ENCODE measurements at regions not wholly inside any gene's neighbourhood (a gene's known extent, or its start where the extent isn't known, plus 50 kb on each side); places are given as distances from the start of the nearest gene placed in this dataset.
"Not testable (repeated sequence)": the region's sequence is repeated elsewhere in the genome, so short reads cannot be mapped to it uniquely, and the experiment has no call there.

- DNase-seq (ENCODE audit: low spot score) = no peak
Measured at GRCh38 chr4:138438608-138439007, 196.5 kb upstream of the SLC7A11 start.

- DNase-seq (ENCODE audit: low spot score) = no peak
Measured at GRCh38 chr4:138437263-138437851, 195.2 kb upstream of the SLC7A11 start.

GRCh38 chr4:138435733-138436132 is 193.6 kb upstream of the SLC7A11 start:
- not testable (repeated sequence) for DNase-seq (ENCODE audit: low spot score)

GRCh38 chr4:138435046-138435445 is 192.9 kb upstream of the SLC7A11 start:
- DNase-seq (ENCODE audit: low spot score) = not testable (repeated sequence)

- DNase-seq (ENCODE audit: low spot score) = no peak
Measured at GRCh38 chr4:138428611-138429010, 186.5 kb upstream of the SLC7A11 start.

DNA sequence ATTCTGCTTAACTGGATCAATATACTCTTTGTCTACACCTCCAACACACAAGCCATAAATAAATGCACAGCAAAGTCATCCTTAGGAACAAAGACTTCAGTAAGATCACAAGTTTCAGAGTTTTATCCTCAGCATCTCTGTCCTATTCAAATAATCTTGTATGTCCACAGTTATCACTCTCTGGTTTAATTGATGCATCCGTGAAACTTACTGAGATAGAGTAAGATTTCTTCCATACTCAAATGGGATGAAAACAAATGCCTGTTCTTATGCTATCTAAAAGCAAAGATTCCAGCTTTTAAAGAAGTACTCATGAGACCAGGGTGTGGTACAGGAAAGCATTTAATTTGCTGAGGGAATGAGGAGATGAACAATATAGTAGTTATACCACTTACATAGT is 184.6 kb upstream of the SLC7A11 start:
- DNase-seq (ENCODE audit: low spot score) = no peak

GRCh38 chr4:138420471-138420870 is 178.3 kb upstream of the SLC7A11 start:
- no peak for DNase-seq (ENCODE audit: low spot score)

GRCh38 chr4:138414202-138414601 is 172.1 kb upstream of the SLC7A11 start:
- DNase-seq (ENCODE audit: low spot score) = no peak

DNA sequence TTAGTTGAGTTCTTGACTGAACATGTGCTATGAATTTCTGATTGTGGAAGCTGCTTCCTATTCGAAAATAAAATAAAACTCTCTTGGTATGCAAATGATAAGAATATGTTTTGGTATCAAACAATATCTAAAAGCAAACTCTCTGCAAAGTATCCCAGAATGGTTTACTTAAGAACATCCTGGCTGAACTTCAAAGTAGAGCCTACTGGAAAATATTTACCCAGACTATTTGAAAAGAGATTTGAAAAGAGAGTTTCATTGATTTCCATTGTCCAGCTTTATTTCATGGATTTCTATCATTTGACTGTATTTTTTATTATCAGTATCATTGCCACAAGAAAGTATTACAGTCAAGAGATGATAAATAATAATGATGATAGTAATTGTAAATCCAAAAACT is 171.1 kb upstream of the SLC7A11 start:
- DNase-seq (ENCODE audit: low spot score) = no peak

DNA sequence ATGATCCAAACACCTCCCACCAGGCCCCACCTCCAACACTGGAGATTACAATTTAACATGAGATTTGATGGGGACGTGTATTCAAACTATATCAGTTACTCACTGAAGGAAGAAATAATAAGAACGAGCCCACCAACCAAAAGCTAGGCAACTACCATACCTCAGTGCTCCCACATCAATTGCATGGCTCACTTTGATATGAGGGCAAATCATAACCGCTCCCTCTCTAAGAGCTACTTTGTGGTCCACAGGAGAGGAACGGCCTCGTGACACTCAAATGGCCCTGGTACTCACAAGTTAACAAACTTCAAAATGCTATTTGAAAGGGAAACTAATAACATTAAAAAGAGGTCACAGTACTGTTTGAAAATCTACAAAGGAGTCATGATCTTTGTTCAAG is 170.7 kb upstream of the SLC7A11 start:
- DNase-seq (ENCODE audit: low spot score) = no peak

DNA sequence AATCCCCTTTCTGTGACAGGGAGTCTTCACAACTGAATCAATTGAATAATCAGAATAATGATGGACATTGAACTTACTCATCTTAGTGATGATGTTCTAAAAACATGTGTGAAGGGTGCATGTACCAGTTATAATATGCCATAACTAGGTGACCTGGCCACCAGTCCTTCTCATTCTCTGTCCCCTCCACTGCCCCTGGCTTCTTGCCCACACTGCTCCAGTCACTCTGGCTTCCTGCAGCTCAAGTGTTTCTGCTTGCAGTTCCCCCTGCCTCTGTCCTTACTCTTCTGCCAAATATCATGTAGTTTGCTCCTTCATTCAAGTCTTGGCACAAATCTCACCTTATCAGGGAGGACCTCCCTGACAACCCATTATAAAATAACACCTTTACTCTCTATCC is 168.1 kb upstream of the SLC7A11 start:
- no peak for DNase-seq (ENCODE audit: low spot score)

- DNase-seq (ENCODE audit: low spot score) = no peak
Measured at GRCh38 chr4:138409670-138410069, 167.5 kb upstream of the SLC7A11 start.

DNA sequence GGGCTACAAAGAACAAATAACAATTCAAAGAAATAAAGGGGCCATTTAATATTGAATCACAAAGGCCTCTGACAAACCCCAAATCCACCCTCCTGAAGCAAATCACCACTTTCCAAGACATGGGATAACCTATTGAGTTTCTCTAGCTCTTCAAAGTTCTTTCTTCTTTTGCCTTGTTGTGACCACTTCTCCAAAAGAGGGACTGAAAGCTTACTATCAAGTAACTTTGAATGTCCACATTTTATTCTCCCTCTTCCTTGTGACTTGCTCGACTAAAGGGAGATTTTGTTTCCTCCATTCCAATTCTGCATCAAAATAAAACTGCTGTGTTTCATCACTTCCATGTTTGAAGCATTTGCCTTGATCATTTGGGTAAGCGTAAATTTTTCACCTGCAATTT is 166.6 kb upstream of the SLC7A11 start:
- DNase-seq (ENCODE audit: low spot score) = no peak

DNA sequence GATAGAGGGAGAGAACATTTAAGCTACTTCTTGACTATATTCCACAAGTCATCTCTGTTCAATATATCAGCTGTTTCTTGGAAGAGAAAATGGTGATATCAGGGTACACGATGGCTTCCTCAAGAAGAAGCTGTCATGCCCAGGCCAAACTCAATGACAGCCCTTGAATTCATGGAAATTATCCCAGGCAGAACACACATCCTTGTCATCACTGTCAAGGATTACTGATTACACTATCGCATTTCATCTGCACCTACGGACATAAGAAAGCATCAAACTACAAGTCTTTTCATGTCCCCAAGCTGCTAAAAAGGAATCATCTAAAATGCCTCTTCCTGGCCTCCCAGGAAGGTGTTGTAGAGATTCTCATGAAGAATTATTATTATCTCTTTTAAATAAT is 165.2 kb upstream of the SLC7A11 start:
- no peak for DNase-seq (ENCODE audit: low spot score)

GRCh38 chr4:138406876-138407275 is 164.7 kb upstream of the SLC7A11 start:
- DNase-seq (ENCODE audit: low spot score) = no peak

GRCh38 chr4:138405934-138406567 is 163.9 kb upstream of the SLC7A11 start:
- DNase-seq (ENCODE audit: low spot score) = no peak

DNA sequence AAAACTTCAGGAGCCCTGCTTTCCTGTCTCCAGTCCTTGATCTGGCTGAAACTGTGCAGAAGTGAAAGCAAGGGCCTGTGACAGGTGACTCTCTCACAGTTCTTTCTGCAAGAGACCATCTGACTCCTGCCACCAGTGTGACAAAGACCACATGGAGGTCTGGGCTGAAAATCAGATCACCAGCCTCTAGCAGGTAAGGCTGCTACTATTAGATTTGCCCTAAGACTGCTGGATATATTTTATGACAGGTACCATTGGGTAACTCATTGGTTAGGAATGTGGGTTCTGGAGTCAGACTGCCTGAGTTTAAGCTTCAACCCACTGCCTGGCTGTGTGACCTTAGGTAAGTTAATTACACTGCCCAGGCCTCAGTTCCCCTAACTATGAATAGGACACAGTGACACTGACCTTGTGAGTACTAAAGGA is 163.3 kb upstream of the SLC7A11 start:
- no peak for DNase-seq (ENCODE audit: low spot score)

DNA sequence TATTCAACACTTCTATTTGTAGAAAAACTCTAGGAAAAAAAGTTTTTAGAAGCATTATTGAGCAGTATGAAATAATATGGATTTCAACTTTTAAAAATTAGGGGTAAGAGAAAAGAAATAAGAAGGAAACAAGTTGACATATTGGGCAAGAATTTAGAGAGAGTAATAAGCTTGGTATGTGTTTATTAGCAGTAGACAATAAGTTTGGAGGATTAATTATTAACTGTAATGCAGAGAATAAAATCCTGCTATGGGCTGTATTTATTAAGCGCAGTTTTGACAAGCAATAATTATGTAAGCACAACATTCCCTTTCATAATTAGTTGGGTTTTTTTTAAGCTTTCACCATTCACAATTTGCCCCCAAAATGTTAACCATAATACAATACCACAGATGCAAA is 162.7 kb upstream of the SLC7A11 start:
- DNase-seq (ENCODE audit: low spot score) = no peak

DNA sequence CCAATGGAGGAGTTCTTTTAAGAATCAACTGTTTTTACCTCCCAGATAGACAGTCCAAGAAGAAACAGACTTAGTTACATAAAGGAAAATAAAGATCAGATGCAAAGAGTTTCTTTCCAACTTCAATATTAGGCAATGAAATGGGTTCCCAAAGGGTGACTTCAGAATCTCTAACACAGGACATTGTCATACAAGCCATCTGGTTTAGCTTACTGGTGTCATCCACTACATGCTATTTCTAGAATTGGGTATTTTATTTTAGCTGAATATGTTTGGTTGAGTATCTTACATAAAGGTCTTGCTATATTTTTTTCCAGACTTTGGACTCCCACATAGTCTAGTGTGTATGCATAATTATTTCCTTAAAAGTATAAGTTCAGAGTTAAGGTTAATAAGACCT is 162.1 kb upstream of the SLC7A11 start:
- no peak for DNase-seq (ENCODE audit: low spot score)

DNA sequence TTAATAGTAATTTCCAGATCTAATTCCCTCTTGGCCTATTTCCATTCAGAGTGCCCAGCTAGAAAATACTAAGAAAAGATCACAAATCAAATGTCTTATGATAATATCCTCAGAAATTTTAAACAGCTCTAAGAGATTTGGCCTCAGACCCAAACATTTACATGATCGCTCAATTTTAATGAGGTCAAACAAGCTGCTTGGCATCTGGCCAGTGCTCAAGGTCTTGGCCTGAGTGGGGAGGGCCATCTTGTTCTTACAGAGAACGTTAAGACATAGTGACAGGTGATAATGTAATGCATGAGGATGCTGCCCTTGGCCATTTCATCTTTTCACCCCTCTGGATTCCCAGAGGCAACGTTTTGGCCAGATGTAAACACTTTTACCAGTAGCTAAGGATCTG is 159.2 kb upstream of the SLC7A11 start:
- no peak for DNase-seq (ENCODE audit: low spot score)

DNA sequence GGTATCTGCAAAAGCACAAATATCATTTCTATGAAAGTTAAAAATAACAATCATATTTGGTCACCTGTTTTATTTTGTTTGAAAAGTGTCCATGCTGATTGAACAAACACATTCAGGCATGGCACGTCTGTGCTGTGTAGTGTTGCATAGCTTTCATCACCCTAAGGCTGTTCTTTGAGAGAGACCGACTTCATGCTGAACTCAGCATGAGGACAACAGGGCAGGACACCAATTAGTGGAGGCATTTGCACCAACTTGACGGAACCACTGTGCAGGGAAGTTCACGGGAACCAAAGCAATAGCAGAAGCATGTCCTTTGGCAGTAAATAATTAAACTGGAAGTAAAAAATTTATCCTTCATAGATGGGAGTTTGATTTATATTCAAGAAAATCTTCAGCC is 158.4 kb upstream of the SLC7A11 start:
- DNase-seq (ENCODE audit: low spot score) = no peak

DNA sequence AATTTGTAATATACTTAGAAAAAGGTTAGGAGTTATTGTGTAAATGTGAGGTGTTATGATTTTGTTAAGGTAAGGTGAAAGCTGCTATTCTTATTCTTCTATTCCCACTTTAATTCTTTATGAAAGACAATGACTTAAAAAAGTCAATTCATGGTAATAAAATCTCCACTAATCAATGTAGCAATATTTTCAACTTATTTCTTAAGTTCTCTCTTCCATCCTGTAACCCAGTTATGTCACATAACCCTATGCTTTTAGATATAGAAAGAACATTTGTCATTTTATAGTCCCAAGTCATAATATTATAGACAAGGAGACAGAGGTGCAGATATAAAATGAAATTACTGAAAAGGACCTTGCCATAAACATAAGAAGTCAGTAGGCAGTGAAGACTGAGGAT is 157.9 kb upstream of the SLC7A11 start:
- no peak for DNase-seq (ENCODE audit: low spot score)

DNA sequence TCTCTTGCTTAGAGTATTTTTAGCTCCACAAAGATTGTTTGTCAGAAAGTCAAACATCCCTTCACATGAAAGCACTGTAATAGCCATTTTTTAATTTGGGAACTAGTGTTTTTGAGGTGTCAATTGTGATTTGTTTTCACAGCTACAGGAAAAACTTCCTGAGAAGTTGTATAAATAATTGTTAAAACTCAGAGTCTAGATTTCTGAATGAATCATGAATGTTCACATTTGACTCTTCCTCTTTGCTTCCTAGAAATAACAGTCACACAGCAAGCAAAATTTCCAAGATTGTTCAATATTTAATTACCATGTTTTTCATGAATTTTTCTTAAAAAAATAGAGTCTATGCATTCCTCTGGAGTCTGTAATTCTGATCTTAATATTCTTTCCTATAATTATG is 156.9 kb upstream of the SLC7A11 start:
- no peak for DNase-seq (ENCODE audit: low spot score)

DNA sequence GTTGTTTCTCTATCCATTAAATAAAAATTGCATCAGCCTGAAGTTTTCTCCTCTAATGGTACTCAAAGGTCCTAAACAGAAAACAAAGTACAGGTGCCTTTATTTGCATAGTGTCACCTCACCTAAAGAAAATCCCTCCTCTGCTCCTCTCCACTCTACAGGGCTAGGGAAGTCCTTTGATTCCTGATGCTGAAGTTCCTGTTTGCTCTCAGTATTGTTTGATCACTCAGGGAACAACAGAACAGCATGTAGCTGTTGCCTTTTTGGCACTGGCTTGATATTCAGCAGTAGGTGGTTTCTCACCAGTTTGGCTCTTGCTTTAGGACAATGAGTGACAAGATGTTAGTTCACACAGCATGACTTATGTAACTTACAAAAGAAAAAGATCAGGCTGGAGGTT is 156.2 kb upstream of the SLC7A11 start:
- peak; percentile 12 for DNase-seq (ENCODE audit: low spot score)

Data from putamen (tissue), 1 donor.